ENCODE measurements at regions not wholly inside any gene's neighbourhood (a gene's known extent, or its start where the extent isn't known, plus 50 kb on each side); places are given as distances from the start of the nearest gene placed in this dataset.

DNA sequence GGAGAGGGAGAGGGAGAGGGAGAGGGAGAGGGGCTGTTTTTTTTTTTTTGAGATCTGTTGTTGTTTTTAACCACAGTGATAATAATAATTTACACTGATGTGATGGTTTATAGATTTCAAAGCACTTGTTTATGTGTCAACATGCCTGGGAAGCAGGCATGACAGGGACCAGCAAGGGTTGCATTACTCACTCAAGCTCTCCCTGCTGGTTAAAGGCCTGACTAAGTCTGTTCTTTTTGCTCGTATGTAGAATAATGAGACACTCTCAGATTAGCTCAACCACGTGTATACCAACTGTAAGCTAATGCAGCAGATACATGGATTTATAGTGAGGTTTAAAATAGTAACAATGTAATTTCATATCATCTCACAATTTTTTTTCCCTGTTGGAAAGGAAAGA lies 134.6 kb upstream of the BOD1L1 start:
- Histone ChIP-seq H3K36me3 (no peaks in the 10 kb centered on the region), H3K27me3 (no peaks in the 10 kb centered on the region), H3K4me1 (no peaks in the 10 kb centered on the region), H3K27ac (no peak overlapping the region), H3K4me3 (no peak overlapping the region), H3K9me3 (no peaks in the 10 kb centered on the region)
- ATAC-seq (ENCODE audit: low FRiP score in 2 of 2) (no peak), DNase-seq (no peak)
- TF ChIP-seq POLR2A (IDR thresholded peaks at IDR 0.05) (no peak), EP300 (IDR thresholded peaks at IDR 0.05) (no peak), POLR2AphosphoS5 (IDR thresholded peaks at IDR 0.05) (no peak)
- TF ChIP-seq, protein P1, sequence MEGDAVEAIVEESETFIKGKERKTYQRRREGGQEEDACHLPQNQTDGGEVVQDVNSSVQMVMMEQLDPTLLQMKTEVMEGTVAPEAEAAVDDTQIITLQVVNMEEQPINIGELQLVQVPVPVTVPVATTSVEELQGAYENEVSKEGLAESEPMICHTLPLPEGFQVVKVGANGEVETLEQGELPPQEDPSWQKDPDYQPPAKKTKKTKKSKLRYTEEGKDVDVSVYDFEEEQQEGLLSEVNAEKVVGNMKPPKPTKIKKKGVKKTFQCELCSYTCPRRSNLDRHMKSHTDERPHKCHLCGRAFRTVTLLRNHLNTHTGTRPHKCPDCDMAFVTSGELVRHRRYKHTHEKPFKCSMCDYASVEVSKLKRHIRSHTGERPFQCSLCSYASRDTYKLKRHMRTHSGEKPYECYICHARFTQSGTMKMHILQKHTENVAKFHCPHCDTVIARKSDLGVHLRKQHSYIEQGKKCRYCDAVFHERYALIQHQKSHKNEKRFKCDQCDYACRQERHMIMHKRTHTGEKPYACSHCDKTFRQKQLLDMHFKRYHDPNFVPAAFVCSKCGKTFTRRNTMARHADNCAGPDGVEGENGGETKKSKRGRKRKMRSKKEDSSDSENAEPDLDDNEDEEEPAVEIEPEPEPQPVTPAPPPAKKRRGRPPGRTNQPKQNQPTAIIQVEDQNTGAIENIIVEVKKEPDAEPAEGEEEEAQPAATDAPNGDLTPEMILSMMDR (IDR thresholded peaks at IDR 0.05), result no peak
- WGBS, 2 donors, result 80 to 84% methylated on average over 2 of the region's 2 CpGs

DNA sequence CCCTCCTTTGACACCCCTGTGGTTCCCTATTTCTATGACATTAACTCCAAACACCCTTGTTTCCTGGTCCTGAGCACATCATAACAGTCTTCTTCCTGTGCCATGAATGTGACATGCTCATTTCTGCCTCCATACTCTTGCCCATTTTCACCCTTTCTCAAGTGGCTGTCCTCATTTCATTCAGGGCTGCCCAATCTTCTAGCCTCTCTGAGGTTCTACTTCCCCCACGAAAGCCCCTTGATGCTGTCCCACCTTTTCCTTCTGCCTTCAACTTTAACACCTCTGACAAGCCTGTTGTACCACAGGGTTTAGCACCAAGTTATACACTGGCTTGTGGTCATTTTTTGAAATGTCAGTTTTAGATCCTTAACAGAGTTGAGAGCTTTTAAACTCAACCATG lies 136.2 kb upstream of the BOD1L1 start:
- Histone ChIP-seq H3K27me3 (no peaks in the 10 kb centered on the region), H3K4me3 (no peak overlapping the region), H3K36me3 (no peaks in the 10 kb centered on the region), H3K9me3 (no peaks in the 10 kb centered on the region), H3K27ac (no peak overlapping the region), H3K4me1 (no peaks in the 10 kb centered on the region)
- TF ChIP-seq, protein P1 (IDR thresholded peaks at IDR 0.05), result no peak
- TF ChIP-seq EP300 (IDR thresholded peaks at IDR 0.05), result no peak
- no peak for TF ChIP-seq POLR2A (IDR thresholded peaks at IDR 0.05)
- no peak for TF ChIP-seq POLR2AphosphoS5 (IDR thresholded peaks at IDR 0.05)
- 81 to 83% methylated on average over 1 of the region's 1 CpG for WGBS, 2 donors
- no peak for ATAC-seq (ENCODE audit: low FRiP score in 2 of 2)
- no peak for DNase-seq

DNA sequence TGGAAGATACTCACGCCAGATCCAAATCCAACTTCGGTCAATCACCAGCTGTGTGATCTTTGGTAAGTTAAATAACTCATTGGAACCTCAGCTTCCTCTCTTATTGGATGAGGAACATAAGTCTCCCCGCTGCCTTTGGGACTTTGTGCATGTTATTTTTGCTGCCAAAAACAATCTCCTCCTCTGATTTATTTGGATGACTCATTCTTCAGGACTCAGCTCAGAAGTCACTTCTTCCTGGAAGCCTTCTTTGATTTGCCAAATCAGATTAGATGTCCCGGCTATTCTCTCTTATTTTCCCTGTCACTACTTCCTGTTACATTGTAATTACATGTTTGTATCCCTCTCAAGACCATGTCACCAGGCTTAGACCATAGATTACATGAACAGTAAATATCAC lies 138.0 kb upstream of the BOD1L1 start:
- Histone ChIP-seq H3K4me3 (no peak overlapping the region), H3K4me1 (no peaks in the 10 kb centered on the region), H3K27me3 (no peaks in the 10 kb centered on the region), H3K9me3 (no peaks in the 10 kb centered on the region), H3K36me3 (no peaks in the 10 kb centered on the region), H3K27ac (no peak overlapping the region)
- 70 to 85% methylated on average over 4 of the region's 4 CpGs for WGBS, 2 donors
- no peak for DNase-seq
- TF ChIP-seq POLR2A (IDR thresholded peaks at IDR 0.05) (no peak), EP300 (IDR thresholded peaks at IDR 0.05) (no peak), POLR2AphosphoS5 (IDR thresholded peaks at IDR 0.05) (no peak)
- TF ChIP-seq, protein P1 (IDR thresholded peaks at IDR 0.05), result no peak
- no peak for ATAC-seq (ENCODE audit: low FRiP score in 2 of 2)

DNA sequence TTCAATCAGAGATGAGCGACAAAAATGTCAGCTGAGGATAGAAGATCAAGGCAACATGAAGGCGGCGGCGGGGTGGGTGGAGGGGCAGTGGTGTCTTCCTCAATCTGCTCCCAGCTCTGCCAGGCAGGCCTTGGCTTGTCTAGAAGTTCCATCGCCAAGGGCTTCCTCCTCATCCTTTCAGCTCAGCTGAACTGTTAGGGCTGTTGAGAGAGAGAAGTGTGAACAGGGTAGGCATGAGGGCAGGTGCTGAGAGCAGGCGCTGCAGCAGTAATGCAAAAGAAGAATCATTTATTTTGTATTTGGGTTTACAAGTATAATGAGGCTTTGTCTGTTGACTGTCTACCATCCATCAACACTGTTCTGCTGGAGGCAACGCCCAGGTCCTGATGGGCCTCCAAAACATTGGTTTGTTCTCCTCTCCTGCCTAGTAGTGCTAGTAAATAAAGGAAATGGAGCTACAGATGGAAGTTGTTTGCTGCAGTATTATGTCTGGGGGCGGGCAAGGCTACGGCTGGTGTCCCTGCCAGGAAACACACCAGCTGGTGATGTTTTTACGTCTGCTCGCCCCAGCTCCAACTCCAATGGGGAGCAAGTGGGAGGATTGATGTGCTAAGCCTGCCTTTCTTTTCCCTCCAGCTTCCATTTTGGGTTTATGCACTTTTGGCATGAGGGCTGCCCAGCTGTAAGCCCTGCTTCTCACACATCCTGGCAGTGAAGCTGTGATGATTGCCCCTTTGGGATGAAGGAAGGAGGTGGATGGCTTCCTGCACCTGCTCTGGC lies 139.4 kb upstream of the BOD1L1 start:
- Histone ChIP-seq H3K27me3 (no peaks in the 10 kb centered on the region), H3K4me1 (no peaks in the 10 kb centered on the region), H3K36me3 (no peaks in the 10 kb centered on the region), H3K4me3 (no peak overlapping the region), H3K27ac (no peak overlapping the region), H3K9me3 (peaks cover 0 to 6% (median 0%) of the 10 kb centered on the region in 4 donors)
- no peak for TF ChIP-seq POLR2A (IDR thresholded peaks at IDR 0.05)
- TF ChIP-seq POLR2AphosphoS5 (IDR thresholded peaks at IDR 0.05), result no peak
- TF ChIP-seq EP300 (IDR thresholded peaks at IDR 0.05), result no peak
- TF ChIP-seq, protein P1 (IDR thresholded peaks at IDR 0.05), result no peak
- ATAC-seq (ENCODE audit: low FRiP score in 2 of 2), result no peak
- WGBS, 2 donors, result 74 to 83% methylated on average over 11 of the region's 11 CpGs
- peak in 1 of 2 donors; percentile 12 for DNase-seq

DNA sequence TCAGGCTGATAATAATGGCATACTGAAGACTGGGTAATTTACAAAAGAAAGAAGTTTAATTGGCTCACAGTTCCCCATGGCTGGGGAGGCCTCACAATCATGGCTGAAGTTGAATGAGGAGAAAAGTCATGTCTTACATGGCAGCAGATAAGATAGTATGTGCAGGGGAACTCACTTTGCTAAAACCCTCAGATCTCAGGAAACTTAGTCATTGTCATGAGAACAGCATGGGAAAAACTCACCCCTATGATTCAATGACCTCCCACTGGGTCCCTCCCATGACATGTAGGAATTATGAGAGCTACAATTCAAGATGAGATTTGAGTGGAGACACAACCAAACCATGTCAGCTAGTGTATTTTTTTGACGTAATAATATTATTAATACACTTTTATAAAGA lies 149.8 kb upstream of the BOD1L1 start:
- no peak for DNase-seq
- TF ChIP-seq POLR2AphosphoS5 (IDR thresholded peaks at IDR 0.05) (no peak), EP300 (IDR thresholded peaks at IDR 0.05) (no peak), POLR2A (IDR thresholded peaks at IDR 0.05) (no peak)
- TF ChIP-seq, protein P1 (IDR thresholded peaks at IDR 0.05), result no peak
- Histone ChIP-seq H3K36me3 (no peaks in the 10 kb centered on the region), H3K27me3 (no peaks in the 10 kb centered on the region), H3K4me1 (no peaks in the 10 kb centered on the region), H3K9me3 (no peaks in the 10 kb centered on the region), H3K27ac (no peak overlapping the region), H3K4me3 (no peak overlapping the region)
- 2 to 44% methylated on average over 1 of the region's 1 CpG for WGBS, 2 donors
- ATAC-seq (ENCODE audit: low FRiP score in 2 of 2), result no peak
